GM18867 (cell line): ENCODE measurements at regions not wholly inside any gene's neighbourhood (a gene's known extent, or its start where the extent isn't known, plus 50 kb on each side); places are given as distances from the start of the nearest gene placed in this dataset.
"Not testable (repeated sequence)": the region's sequence is repeated elsewhere in the genome, so short reads cannot be mapped to it uniquely, and the experiment has no call there.

Source experiments
- ATAC-seq: cut with Tn5 transposase; IDR thresholded peaks from one replicate; pipeline ENCODE4 v1.9.1; 2021; ENCODE audit warnings: mild to moderate bottlenecking, moderate library complexity; ENCODE audit not compliant: unreplicated experiment

- ATAC-seq: no peak
Observed at GRCh38 chr6:94260765-94261164, 841.4 kb upstream of the EPHA7 start.

GRCh38 chr6:94254689-94255088, 835.3 kb upstream of the EPHA7 start:
- ATAC-seq: no peak

- no peak for ATAC-seq
Observed at GRCh38 chr6:94251878-94252277, 832.5 kb upstream of the EPHA7 start.

GRCh38 chr6:94245395-94245794, 826.0 kb upstream of the EPHA7 start:
- ATAC-seq: no peak

- no peak for ATAC-seq
Observed at GRCh38 chr6:94238868-94239267, 819.5 kb upstream of the EPHA7 start.

GRCh38 chr6:94227741-94228140, 808.4 kb upstream of the EPHA7 start:
- ATAC-seq: no peak

- no peak for ATAC-seq
Observed at GRCh38 chr6:94217836-94218235, 798.5 kb upstream of the EPHA7 start.

GRCh38 chr6:94215552-94215951, 796.2 kb upstream of the EPHA7 start:
- ATAC-seq: no peak

- ATAC-seq: no peak
Observed at GRCh38 chr6:94213226-94213625, 793.9 kb upstream of the EPHA7 start.

- ATAC-seq: no peak
Observed at GRCh38 chr6:94196891-94197290, 777.5 kb upstream of the EPHA7 start.

- no peak for ATAC-seq
Observed at GRCh38 chr6:94190030-94190429, 770.7 kb upstream of the EPHA7 start.

- ATAC-seq: no peak
Observed at GRCh38 chr6:94184666-94185464, 765.5 kb upstream of the EPHA7 start.

- no peak for ATAC-seq
Observed at GRCh38 chr6:94177429-94177828, 758.1 kb upstream of the EPHA7 start.

- ATAC-seq: no peak
Observed at GRCh38 chr6:94175465-94175864, 756.1 kb upstream of the EPHA7 start.

GRCh38 chr6:94163877-94164276, 744.5 kb upstream of the EPHA7 start:
- no peak for ATAC-seq

GRCh38 chr6:94150886-94151285, 731.5 kb upstream of the EPHA7 start:
- no peak for ATAC-seq

GRCh38 chr6:94144807-94145206, 725.4 kb upstream of the EPHA7 start:
- no peak for ATAC-seq

- not testable (repeated sequence) for ATAC-seq
Observed at GRCh38 chr6:94137178-94137577, 717.8 kb upstream of the EPHA7 start.

- ATAC-seq: no peak
Observed at GRCh38 chr6:94133106-94133505, 713.7 kb upstream of the EPHA7 start.

- ATAC-seq: no peak
Observed at GRCh38 chr6:94131271-94131670, 711.9 kb upstream of the EPHA7 start.

- no peak for ATAC-seq
Observed at GRCh38 chr6:94130478-94130877, 711.1 kb upstream of the EPHA7 start.

GRCh38 chr6:94129926-94130325, 710.6 kb upstream of the EPHA7 start:
- ATAC-seq: no peak

GRCh38 chr6:94127716-94128115, 708.4 kb upstream of the EPHA7 start:
- ATAC-seq: no peak
